OCI-LY7 (cell line): ENCODE measurements at regions not wholly inside any gene's neighbourhood (a gene's known extent, or its start where the extent isn't known, plus 50 kb on each side); places are given as distances from the start of the nearest gene placed in this dataset.

Source experiments
- CTCF ChIP-seq: fragments of 200-600 bp; sonication (generic); conservative IDR thresholded peaks from 2 replicates; pipeline ENCODE4 v1.5.1; 2014; ENCODE audit warnings: mild to moderate bottlenecking, antibody characterized with exemption, low read length, moderate library complexity, mixed read lengths
- EZH2phosphoT487 ChIP-seq: fragments of 200-600 bp; sonication (generic); IDR thresholded peaks from 2 replicates; pipeline ENCODE4 v1.6.1; 2018; ENCODE audit warnings: low read depth, borderline replicate concordance, mild to moderate bottlenecking, mixed run types, antibody characterized with exemption, low read length, moderate library complexity, mixed read lengths

GRCh38 chr6:113610377-113610988 lies 246.7 kb upstream of the MARCKS start:
- TF ChIP-seq CTCF (no peak), EZH2phosphoT487 (no peak)
